ENCODE measurements at regions not wholly inside any gene's neighbourhood (a gene's known extent, or its start where the extent isn't known, plus 50 kb on each side); places are given as distances from the start of the nearest gene placed in this dataset.

DNA sequence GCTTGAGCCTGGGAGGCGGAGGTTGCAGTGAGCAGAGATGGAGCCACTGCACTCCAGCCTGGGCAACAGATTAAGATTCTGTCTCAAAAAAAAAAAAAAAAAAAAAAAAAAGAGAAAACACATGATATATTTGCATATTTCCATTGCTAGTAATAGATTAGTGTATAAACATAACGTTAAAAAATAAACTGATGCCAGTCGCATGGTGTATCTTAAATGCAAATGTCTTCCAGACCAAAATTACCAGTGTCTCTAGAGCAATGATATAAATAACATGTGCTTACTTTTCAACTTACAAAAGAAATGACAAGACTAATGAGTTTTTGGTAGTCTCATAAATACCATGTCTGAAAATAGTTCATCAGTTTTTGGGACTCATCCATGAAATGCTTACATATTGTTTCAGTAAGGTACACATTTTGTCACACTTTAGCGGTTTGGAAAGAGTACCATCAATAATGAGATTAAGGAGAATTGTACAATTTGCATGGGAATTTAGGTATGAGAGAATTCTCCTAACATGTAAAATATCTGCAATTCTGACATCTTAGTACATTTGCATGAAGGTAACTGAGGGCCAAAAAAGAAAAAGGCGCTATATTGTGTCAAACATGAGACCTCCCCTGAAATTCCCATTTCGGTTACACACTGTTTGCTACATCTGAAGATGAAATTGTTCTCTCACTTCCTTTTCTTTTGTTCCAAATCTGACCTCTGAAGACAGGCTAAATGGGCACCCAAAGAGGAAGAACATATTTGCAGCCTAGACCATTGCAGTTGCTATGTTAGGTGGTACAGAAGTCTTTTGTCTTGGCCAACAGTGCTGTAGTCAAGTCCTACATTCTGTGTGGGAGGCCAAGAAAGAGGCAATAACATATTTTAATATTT, 51.5 kb upstream of the PIP4K2A start:
- 68% methylated on average over 6 of the region's 6 CpGs for WGBS (ENCODE audit: insufficient coverage, low coverage, low lambda C conversion rate, missing lambda C conversion rate)
- Histone ChIP-seq H3K27ac (no peak overlapping the region), H3K36me3 (no peaks in the 10 kb centered on the region), H3K27me3 (no peaks in the 10 kb centered on the region), H3K4me1 (no peaks in the 10 kb centered on the region), H3K9me3 (no peaks in the 10 kb centered on the region), H3K4me3 (no peak overlapping the region)
- intact Hi-C loops (cut with DNase I), result no loop called here
- peak; percentile 38 to 62 (median 44) for ATAC-seq
- TF ChIP-seq, protein P1, sequence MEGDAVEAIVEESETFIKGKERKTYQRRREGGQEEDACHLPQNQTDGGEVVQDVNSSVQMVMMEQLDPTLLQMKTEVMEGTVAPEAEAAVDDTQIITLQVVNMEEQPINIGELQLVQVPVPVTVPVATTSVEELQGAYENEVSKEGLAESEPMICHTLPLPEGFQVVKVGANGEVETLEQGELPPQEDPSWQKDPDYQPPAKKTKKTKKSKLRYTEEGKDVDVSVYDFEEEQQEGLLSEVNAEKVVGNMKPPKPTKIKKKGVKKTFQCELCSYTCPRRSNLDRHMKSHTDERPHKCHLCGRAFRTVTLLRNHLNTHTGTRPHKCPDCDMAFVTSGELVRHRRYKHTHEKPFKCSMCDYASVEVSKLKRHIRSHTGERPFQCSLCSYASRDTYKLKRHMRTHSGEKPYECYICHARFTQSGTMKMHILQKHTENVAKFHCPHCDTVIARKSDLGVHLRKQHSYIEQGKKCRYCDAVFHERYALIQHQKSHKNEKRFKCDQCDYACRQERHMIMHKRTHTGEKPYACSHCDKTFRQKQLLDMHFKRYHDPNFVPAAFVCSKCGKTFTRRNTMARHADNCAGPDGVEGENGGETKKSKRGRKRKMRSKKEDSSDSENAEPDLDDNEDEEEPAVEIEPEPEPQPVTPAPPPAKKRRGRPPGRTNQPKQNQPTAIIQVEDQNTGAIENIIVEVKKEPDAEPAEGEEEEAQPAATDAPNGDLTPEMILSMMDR (IDR thresholded peaks at IDR 0.05), result no peak
- no peak for TF ChIP-seq POLR2A (IDR thresholded peaks at IDR 0.05)
- DNase-seq, result no peak

DNA sequence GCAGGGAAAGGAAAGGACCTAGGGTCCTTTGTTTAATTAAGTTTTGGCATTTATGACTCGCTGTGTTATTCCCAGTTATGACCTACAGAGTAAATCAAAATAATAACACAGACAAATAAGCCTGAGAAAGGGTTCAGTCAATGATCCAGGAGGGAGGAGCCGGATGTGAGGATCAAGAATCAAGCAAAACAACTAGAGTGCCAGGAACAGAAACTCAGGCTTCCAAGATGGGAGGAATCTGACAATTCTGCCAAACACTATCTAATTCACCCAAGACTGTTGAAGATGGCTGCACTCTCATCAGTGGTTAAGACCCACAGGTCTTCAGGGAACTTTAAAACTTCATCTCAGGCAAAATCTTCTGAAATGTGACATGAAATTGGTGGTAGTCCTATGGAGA, 50.3 kb upstream of the PIP4K2A start:
- no peak for DNase-seq
- H3K4me1 ChIP-seq, result no peaks in the 10 kb centered on the region
- H3K36me3 ChIP-seq, result no peaks in the 10 kb centered on the region
- H3K9me3 ChIP-seq, result no peaks in the 10 kb centered on the region
- no peak overlapping the region for H3K27ac ChIP-seq
- TF ChIP-seq, protein P1 (IDR thresholded peaks at IDR 0.05), result no peak
- TF ChIP-seq POLR2A (IDR thresholded peaks at IDR 0.05), result no peak
- 63% methylated on average over 2 of the region's 2 CpGs for WGBS (ENCODE audit: insufficient coverage, low coverage, low lambda C conversion rate, missing lambda C conversion rate)
- intact Hi-C loops (cut with DNase I), result no loop called here
- H3K27me3 ChIP-seq, result no peaks in the 10 kb centered on the region
- no peak for ATAC-seq
- H3K4me3 ChIP-seq, result no peak overlapping the region

Small RNAs in the stretch of these regions (small RNA-seq; reads per million reads assigned to genes)
- gene RNU6-413P, result 0 reads per million in 2 experiments
